HepG2 (cell line): ENCODE measurements at regions not wholly inside any gene's neighbourhood (a gene's known extent, or its start where the extent isn't known, plus 50 kb on each side); places are given as distances from the start of the nearest gene placed in this dataset.

Source experiments
- ATF7 ChIP-seq, 2 experiments: fragments of 450-650 bp in 1 of 2; sonication (generic) in 1 of 2; formaldehyde crosslinking in 1 of 2; IDR thresholded peaks; 2 replicates each; pipeline versions ENCODE4 v1.4.0 to v1.6.1; 2016 to 2020; ENCODE audit warnings: antibody characterized with exemption in 1 of 2, mild to moderate bottlenecking in 1 of 2, missing genetic modification reagents in 1 of 2
- CBX5 ChIP-seq: sonication (generic); formaldehyde crosslinking; IDR thresholded peaks from 2 replicates; pipeline ENCODE4 v1.4.0; 2020; ENCODE audit warnings: missing genetic modification reagents, borderline replicate concordance
- FOXC1 ChIP-seq: sonication (generic); formaldehyde crosslinking; IDR thresholded peaks from 2 replicates; pipeline ENCODE4 v1.8.0; 2022; ENCODE audit warnings: mild to moderate bottlenecking, missing genetic modification reagents, borderline replicate concordance
- RAD51 ChIP-seq: fragments of 450-650 bp; IDR thresholded peaks from 2 replicates; pipeline ENCODE4 v1.6.1; 2016; ENCODE audit warnings: borderline replicate concordance
- SATB2 ChIP-seq: sonication (generic); formaldehyde crosslinking; IDR thresholded peaks from 2 replicates; pipeline ENCODE4 v1.5.0; 2020; ENCODE audit warnings: missing genetic modification reagents
- SMC3 ChIP-seq: IDR thresholded peaks from 2 replicates; pipeline ENCODE4 v1.6.1; 2011; ENCODE audit warnings: low read length, improper control_type of control experiment
- ZNF180 ChIP-seq: sonication (generic); formaldehyde crosslinking; IDR thresholded peaks from 2 replicates; pipeline ENCODE4 v1.4.0; 2020; ENCODE audit warnings: low read depth, missing genetic modification reagents, borderline replicate concordance
- ZNF367 ChIP-seq: sonication (generic); formaldehyde crosslinking; IDR thresholded peaks from 2 replicates; pipeline ENCODE4 v1.4.0; 2020; ENCODE audit warnings: missing genetic modification reagents, borderline replicate concordance
- ZNF460 ChIP-seq: sonication (generic); formaldehyde crosslinking; IDR thresholded peaks from 2 replicates; pipeline ENCODE4 v1.5.1; 2020; ENCODE audit warnings: missing genetic modification reagents, mild to moderate bottlenecking, borderline replicate concordance
- ZSCAN25 ChIP-seq: sonication (generic); formaldehyde crosslinking; IDR thresholded peaks from 2 replicates; pipeline ENCODE4 v1.8.0; 2022; ENCODE audit warnings: mild to moderate bottlenecking, missing genetic modification reagents
- TF ChIP-seq, protein P1 (sequence below): sonication (generic); formaldehyde crosslinking; IDR thresholded peaks from 2 replicates; pipeline ENCODE4 v1.4.0; 2020; ENCODE audit warnings: mild to moderate bottlenecking, missing genetic modification reagents
- TF ChIP-seq, protein P2 (sequence below): sonication (generic); formaldehyde crosslinking; IDR thresholded peaks from 2 replicates; pipeline ENCODE4 v1.8.1; 2023; ENCODE audit warnings: missing genetic modification reagents, inconsistent platforms, borderline replicate concordance
- TF ChIP-seq, protein P3 (sequence below): sonication (generic); formaldehyde crosslinking; IDR thresholded peaks from 2 replicates; pipeline ENCODE4 v1.5.0; 2020; ENCODE audit warnings: mild to moderate bottlenecking, missing genetic modification reagents, borderline replicate concordance

DNA sequence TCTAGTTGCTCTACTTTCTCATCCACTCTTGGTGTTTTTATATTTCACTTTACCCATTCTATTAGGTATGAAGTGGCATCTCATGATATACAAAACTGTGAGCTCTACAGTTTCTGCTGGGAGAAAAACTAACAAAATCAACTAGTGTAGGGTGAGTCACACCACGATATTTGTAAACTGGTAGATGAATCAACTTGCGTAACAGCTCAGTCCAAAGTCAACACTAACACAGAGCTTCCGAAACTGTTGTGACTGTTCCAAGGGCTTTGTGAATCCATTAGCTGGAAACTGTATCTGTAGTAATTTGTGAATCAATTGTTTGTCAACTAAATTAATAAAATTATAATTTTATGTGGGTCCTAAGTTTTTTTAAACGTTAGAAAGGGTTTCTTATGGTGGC lies 119.8 kb upstream of the TSPAN5 start (continued):
- TF ChIP-seq FOXC1 = no peak
- TF ChIP-seq, protein P1, sequence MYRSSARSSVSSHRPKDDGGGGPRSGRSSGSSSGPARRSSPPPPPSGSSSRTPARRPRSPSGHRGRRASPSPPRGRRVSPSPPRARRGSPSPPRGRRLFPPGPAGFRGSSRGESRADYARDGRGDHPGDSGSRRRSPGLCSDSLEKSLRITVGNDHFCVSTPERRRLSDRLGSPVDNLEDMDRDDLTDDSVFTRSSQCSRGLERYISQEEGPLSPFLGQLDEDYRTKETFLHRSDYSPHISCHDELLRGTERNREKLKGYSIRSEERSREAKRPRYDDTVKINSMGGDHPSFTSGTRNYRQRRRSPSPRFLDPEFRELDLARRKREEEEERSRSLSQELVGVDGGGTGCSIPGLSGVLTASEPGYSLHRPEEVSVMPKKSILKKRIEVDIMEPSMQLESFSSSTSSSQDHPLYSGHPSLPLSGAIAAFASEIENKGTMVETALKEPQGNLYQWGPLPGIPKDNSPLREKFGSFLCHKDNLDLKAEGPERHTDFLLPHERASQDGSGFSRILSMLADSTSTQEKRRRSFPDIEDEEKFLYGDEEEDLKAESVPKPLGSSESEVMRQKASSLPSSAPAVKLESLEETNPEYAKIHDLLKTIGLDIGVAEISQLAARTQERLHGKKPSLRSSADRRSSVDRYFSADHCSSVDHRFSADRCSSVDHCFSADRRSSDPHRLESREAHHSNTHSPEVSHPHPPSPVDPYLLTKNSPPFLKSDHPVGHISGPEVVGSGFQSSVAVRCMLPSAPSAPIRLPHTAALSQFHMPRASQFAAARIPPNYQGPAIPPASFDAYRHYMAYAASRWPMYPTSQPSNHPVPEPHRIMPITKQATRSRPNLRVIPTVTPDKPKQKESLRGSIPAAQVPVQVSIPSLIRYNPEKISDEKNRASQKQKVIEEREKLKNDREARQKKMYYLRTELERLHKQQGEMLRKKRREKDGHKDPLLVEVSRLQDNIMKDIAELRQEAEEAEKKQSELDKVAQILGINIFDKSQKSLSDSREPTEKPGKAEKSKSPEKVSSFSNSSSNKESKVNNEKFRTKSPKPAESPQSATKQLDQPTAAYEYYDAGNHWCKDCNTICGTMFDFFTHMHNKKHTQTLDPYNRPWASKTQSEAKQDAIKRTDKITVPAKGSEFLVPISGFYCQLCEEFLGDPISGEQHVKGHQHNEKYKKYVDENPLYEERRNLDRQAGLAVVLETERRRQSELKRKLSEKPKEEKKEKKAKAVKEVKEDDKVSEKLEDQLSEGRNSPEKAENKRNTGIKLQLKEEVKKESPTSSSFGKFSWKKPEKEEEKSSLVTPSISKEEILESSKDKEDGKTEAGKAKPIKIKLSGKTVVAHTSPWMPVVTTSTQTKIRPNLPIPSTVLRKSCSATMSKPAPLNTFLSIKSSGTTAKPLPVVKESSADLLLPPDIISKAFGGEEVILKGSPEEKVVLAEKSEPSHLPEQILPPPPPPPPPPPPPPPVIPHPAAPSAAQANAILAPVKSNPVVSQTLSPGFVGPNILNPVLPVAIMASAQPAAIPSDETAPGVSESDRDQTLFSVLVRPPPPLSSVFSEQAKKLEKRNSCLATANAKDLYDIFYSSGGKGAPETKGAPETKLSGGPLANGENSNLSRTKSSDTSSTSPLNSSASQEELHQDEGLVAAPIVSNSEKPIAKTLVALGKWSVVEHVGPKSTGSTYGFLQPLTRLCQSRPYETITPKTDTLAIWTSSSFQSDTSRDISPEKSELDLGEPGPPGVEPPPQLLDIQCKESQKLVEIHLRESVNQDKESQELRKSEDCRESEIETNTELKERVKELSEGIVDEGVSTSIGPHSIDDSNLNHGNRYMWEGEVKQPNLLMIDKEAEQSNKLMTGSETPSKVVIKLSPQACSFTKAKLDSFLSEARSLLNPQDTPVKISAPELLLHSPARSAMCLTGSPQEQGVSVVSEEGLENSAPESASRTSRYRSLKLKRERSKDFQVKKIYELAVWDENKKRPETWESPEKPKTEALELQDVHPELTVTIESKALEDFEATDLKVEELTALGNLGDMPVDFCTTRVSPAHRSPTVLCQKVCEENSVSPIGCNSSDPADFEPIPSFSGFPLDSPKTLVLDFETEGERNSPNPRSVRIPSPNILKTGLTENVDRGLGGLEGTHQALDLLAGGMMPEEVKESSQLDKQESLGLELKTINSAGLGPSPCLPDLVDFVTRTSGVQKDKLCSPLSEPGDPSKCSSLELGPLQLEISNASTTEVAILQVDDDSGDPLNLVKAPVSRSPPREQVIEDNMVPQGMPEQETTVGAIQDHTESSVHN = no peak
- no peak for TF ChIP-seq ZNF180
- TF ChIP-seq, protein P2, sequence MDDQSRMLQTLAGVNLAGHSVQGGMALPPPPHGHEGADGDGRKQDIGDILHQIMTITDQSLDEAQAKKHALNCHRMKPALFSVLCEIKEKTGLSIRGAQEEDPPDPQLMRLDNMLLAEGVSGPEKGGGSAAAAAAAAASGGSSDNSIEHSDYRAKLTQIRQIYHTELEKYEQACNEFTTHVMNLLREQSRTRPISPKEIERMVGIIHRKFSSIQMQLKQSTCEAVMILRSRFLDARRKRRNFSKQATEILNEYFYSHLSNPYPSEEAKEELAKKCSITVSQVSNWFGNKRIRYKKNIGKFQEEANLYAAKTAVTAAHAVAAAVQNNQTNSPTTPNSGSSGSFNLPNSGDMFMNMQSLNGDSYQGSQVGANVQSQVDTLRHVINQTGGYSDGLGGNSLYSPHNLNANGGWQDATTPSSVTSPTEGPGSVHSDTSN = no peak
- no peak for TF ChIP-seq ZSCAN25 (CRISPR knock-in tag)
- no peak for TF ChIP-seq CBX5 (CRISPR knock-in tag)
- TF ChIP-seq SMC3 = peak; percentile 32; the same call in 1 of the 2 replicates
- no peak for TF ChIP-seq ATF7 (IDR thresholded peaks at IDR 0.05)
- no peak for TF ChIP-seq ATF7 (CRISPR knock-in tag; IDR thresholded peaks at IDR 0.05)
- no peak for TF ChIP-seq SATB2 (CRISPR knock-in tag)
- no peak for TF ChIP-seq RAD51
- TF ChIP-seq, protein P3, sequence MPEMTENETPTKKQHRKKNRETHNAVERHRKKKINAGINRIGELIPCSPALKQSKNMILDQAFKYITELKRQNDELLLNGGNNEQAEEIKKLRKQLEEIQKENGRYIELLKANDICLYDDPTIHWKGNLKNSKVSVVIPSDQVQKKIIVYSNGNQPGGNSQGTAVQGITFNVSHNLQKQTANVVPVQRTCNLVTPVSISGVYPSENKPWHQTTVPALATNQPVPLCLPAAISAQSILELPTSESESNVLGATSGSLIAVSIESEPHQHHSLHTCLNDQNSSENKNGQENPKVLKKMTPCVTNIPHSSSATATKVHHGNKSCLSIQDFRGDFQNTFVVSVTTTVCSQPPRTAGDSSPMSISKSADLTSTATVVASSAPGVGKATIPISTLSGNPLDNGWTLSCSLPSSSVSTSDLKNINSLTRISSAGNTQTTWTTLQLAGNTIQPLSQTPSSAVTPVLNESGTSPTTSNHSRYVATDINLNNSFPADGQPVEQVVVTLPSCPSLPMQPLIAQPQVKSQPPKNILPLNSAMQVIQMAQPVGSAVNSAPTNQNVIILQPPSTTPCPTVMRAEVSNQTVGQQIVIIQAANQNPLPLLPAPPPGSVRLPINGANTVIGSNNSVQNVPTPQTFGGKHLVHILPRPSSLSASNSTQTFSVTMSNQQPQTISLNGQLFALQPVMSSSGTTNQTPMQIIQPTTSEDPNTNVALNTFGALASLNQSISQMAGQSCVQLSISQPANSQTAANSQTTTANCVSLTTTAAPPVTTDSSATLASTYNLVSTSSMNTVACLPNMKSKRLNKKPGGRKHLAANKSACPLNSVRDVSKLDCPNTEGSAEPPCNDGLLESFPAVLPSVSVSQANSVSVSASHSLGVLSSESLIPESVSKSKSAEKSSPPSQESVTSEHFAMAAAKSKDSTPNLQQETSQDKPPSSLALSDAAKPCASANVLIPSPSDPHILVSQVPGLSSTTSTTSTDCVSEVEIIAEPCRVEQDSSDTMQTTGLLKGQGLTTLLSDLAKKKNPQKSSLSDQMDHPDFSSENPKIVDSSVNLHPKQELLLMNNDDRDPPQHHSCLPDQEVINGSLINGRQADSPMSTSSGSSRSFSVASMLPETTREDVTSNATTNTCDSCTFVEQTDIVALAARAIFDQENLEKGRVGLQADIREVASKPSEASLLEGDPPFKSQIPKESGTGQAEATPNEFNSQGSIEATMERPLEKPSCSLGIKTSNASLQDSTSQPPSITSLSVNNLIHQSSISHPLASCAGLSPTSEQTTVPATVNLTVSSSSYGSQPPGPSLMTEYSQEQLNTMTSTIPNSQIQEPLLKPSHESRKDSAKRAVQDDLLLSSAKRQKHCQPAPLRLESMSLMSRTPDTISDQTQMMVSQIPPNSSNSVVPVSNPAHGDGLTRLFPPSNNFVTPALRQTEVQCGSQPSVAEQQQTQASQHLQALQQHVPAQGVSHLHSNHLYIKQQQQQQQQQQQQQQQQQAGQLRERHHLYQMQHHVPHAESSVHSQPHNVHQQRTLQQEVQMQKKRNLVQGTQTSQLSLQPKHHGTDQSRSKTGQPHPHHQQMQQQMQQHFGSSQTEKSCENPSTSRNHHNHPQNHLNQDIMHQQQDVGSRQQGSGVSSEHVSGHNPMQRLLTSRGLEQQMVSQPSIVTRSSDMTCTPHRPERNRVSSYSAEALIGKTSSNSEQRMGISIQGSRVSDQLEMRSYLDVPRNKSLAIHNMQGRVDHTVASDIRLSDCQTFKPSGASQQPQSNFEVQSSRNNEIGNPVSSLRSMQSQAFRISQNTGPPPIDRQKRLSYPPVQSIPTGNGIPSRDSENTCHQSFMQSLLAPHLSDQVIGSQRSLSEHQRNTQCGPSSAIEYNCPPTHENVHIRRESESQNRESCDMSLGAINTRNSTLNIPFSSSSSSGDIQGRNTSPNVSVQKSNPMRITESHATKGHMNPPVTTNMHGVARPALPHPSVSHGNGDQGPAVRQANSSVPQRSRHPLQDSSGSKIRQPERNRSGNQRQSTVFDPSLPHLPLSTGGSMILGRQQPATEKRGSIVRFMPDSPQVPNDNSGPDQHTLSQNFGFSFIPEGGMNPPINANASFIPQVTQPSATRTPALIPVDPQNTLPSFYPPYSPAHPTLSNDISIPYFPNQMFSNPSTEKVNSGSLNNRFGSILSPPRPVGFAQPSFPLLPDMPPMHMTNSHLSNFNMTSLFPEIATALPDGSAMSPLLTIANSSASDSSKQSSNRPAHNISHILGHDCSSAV (CRISPR knock-in tag) = no peak
- TF ChIP-seq ZNF367 (CRISPR knock-in tag) = no peak
- no peak for TF ChIP-seq ZNF460 (CRISPR knock-in tag)
